Right ventricle myocardium superior (tissue), 1 donor: ENCODE measurements at regions not wholly inside any gene's neighbourhood (a gene's known extent, or its start where the extent isn't known, plus 50 kb on each side); places are given as distances from the start of the nearest gene placed in this dataset.
"Not testable (repeated sequence)": the region's sequence is repeated elsewhere in the genome, so short reads cannot be mapped to it uniquely, and the experiment has no call there.

Experiments
- ATAC-seq: fragments of 200-7000 bp; cut with Tn5 transposase; one replicate; pipeline ENCODE4 v1.9.1; 2020; ENCODE audit warnings: mild to moderate bottlenecking; ENCODE audit not compliant: poor library complexity
- DNase-seq: peaks from one replicate; pipeline ENCODE4 v3.0.0-alpha.2; 2020
- intact Hi-C: fragments of 100-400 bp; cut with DNase I; formaldehyde crosslinking; loops from one replicate; pipeline ENCODE4 v1.11.2; 2022
- donor health status: DM: no; HTN: yes; CAD: no; lungs with severe emphysema.

- no peak for DNase-seq
- ATAC-seq, result no peak
- intact Hi-C loops, result no loop called here
These were observed 957.5 kb downstream of the SLC6A15 start for GRCh38 chr12:83954956-83955601.

- no peak for DNase-seq
- intact Hi-C loops, result no loop called here
- no peak for ATAC-seq
These were observed 958.4 kb downstream of the SLC6A15 start for GRCh38 chr12:83954071-83954789.

DNA sequence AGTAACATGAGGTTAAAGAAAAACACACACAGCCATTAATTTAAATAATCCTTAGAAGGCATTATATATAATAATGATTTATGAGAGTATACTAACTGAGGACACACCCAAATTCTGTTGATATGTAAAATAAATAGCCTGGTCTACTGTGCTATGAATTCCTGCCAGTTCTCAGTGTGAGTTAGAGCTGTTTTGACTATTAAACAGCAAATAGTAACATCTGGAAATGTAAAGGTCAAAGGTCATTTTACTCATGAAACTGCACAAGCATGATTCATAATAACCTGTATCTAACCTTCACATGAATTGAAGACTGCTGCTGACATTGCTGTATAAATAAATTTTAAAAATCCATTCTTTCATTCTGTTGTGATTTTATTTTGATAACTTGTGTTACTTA is 966.7 kb downstream of the SLC6A15 start:
- intact Hi-C loops, result no loop called here
- no peak for ATAC-seq
- DNase-seq, result no peak

GRCh38 chr12:83939718-83940117 is 972.9 kb downstream of the SLC6A15 start:
- intact Hi-C loops, result no loop called here
- no peak for DNase-seq
- no peak for ATAC-seq

GRCh38 chr12:83933615-83934014 is 979.0 kb downstream of the SLC6A15 start:
- intact Hi-C loops, result no loop called here

DNA sequence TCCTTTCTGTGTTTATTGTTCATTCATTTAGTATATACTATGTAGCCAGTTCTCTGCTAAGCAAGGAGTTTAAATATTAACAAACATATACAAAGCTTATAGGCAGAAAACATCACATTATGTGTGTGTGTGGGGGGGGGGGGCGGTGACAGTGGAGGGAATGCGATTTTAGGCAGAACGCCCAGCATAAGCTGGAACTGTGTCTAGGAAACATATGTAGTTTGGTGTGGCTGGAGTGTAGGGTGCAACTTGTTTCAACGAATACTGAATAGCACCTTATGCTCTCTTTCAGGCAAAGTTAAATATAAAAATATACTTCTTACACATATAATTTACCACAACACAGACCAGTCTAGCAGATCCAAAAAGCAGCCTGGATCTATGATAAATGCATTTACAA is 980.6 kb downstream of the SLC6A15 start:
- DNase-seq (no peak), ATAC-seq (no peak)
- intact Hi-C loops, result no loop called here

More at GRCh38 chr12:83933615-83934014, 979.0 kb downstream of the SLC6A15 start:
- DNase-seq (no peak), ATAC-seq (no peak)

GRCh38 chr12:83931451-83931850 is 981.1 kb downstream of the SLC6A15 start:
- ATAC-seq, result no peak
- intact Hi-C loops, result no loop called here
- no peak for DNase-seq

DNA sequence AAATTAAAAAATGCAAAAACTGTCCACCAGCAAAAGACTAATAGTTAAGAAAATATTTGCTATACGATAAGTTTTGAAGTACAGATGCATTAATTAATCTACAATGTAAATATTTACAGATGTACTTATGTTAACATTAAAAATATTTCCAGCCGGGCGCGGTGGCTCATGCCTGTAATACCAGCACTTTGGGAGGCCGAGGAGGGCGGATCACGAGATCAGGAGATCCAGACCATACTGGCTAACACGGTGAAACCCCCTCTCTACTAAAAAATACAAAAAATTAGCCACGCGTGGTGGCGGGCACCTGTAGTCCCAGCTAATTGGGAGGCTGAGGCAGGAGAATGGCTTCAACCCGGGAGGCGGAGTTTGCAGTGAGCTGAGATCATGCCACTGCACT is 982.8 kb downstream of the SLC6A15 start:
- ATAC-seq, intact Hi-C loops, DNase-seq: not testable (repeated sequence)

GRCh38 chr12:83920821-83921547 is 991.6 kb downstream of the SLC6A15 start:
- ATAC-seq (no peak), DNase-seq (no peak)
- intact Hi-C loops, result no loop called here

DNA sequence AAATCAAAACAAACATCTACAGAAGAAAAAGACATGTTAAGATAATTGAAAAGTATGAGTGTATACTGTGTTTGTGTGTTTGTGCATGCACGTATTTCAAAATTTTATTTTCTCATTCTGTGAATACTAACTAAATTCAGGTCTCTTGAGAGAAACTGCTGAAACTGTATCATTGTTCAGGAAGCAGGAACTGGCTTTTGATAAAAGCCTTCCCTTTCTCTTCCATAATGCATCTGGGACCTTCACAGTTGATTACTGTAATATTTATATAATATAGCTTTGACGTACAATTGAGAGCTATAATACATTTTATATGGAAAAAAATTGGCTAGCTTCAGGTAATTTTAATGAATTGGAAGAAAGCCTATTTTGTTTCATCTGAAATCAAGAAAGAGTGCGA is 993.5 kb downstream of the SLC6A15 start:
- no peak for DNase-seq
- intact Hi-C loops, result no loop called here
- ATAC-seq, result no peak

DNA sequence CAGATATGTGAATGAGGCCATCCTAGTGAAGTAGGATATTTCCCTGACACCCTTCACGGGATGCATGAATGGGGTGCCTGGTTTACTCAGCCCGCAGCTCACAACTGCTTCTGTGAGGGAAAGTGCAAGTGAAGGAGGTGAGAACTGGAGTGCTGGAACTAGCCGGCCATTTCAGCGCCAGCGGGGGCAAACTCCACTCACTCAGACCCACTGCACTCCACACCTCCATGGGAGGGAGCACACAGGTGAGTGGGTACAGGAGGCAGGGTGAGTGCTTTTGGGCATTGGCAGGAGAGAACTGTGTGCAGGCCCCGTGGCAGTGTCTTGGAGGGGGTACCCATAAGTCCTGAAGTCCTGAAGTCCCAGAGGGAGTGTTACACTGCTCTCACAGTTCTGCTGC is 1008.4 kb downstream of the SLC6A15 start:
- ATAC-seq (no peak), DNase-seq (no peak)
- intact Hi-C loops, result no loop called here

DNA sequence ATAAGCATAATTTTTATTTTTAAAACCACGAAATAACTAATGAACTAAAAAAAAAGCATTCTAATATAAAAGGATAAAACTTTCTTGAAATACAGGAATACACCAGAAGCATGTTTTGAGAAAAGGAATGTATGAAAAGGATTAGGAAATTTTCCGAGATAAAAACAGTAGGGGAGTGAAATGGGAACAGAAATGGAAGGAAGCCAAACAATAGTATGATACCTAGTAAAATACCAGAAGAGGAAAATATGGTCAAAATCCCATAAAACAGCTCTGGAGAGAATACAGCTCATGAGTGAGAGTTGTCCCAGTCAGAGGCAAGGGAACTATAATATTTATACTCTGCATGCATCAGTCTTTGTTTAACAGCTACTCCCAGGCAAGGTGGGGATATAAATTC is 1016.2 kb downstream of the SLC6A15 start:
- intact Hi-C loops, result no loop called here
- no peak for DNase-seq
- ATAC-seq, result no peak

DNA sequence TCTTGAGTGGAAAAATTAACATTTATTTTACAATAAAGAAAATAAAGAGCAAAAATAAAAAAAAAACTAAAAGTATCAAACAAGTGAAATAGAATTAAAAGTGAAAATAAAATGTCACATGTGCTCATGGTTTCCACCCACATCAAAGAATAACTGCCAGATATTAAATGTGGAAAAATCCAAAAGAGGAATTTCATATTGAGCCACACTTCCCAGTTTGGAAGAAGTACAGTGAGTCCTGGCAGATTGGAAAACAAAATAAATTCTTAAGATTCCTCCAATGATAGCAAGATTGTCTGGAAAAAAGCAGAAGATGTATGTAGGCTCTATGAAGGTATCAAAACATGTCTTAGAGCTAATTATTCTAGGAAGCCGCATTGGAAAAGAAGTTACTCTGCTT is 1019.5 kb downstream of the SLC6A15 start:
- intact Hi-C loops, result no loop called here
- no peak for DNase-seq
- ATAC-seq, result no peak

GRCh38 chr12:83889745-83890144 is 1022.9 kb downstream of the SLC6A15 start:
- intact Hi-C loops, result no loop called here
- ATAC-seq (no peak), DNase-seq (no peak)

DNA sequence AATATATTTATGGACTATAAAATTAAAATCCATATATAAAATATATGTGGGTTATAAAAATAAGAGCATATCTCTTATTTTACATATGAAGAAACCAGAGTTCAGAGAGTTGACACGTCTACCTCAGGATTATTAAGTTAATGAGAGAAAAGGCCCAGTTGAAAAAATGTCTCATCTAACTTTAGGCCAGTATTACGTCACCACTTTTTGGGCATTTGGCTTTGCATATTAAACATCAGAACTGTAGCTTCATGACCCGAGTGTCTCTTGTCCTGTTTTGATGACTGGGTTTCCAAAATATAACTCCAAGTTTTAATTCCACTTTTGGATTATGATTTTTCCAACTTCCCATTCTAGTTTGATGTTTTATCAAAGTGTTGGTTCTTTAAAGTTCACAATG is 1026.1 kb downstream of the SLC6A15 start:
- ATAC-seq, result no peak
- intact Hi-C loops, result no loop called here
- no peak for DNase-seq

DNA sequence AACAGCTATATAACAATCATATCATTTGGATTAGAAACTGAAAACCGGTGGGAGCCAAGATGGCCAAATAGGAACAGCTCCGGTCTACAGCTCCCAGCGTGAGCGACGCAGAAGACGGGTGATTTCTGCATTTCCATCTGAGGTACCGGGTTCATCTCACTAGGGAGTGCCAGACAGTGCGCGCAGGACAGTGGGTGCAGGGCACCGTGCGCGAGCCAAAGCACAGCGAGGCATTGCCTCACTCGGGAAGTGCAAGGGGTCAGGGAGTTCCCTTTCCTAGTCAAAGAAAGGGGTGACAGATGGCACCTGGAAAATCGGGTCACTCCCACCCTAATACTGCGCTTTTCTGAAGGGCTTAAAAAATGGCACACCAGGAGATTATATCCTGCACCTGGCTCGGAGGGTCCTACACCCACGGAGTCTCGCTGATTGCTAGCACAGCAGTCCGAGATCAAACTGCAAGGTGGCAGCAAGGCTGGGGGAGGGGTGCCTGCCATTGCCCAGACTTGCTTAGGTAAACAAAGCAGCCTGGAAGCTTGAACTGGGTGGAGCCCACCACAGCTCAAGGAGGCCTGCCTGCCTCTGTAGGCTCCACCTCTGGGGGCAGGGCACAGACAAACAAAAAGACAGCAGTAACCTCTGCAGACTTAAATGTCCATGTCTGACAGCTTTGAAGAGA is 1041.5 kb downstream of the SLC6A15 start:
- intact Hi-C loops, result not testable (repeated sequence)

DNA sequence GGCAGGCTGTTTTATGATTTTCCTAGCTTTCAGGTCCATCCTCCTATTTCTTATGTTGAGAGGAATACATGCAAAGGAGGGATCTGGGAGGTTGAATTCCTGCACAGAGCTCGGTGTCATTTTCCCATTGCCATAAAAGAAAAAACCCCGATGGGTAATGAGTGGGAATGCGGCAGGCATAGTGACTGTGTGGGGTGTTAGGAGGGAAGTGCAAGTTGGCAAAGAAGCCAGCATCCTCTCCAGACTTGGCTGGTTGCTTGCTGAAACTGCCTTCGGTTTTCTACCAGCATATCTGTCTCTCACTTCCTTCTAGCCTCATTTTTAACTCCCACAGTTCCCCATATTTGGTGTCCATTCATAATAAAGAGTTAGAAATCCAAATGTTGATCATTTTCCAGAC is 1046.1 kb downstream of the SLC6A15 start:
- ATAC-seq (no peak), DNase-seq (no peak)
- intact Hi-C loops, result no loop called here

More for the DNA sequence above, 1041.5 kb downstream of the SLC6A15 start:
- not testable (repeated sequence) for ATAC-seq, DNase-seq

DNA sequence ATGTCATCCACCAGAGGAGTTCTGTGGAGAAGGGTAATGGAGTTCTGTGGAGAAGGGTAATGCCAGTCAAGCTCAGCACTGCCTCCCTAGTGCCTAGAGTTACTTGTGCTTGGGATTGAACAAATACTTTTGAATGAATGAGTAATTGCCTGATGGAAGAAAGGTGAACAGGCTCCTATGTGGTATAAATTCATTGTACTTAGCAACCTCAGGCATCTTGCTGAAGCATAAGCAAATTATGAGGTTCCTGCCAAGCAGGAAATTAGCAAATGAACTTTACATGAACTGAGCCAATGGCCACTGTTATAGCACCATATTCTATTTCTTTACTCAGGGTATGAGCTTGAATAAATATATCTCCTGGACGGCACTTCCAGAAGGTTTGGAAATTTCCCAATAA is 1047.2 kb downstream of the SLC6A15 start:
- DNase-seq, result no peak
- intact Hi-C loops, result no loop called here
- ATAC-seq, result no peak

- ATAC-seq, result no peak
These were observed 1048.5 kb downstream of the SLC6A15 start for GRCh38 chr12:83864054-83864453.

More at GRCh38 chr12:83864054-83864453, 1048.5 kb downstream of the SLC6A15 start:
- no peak for DNase-seq
- intact Hi-C loops, result no loop called here
